ENCODE measurements at regions not wholly inside any gene's neighbourhood (a gene's known extent, or its start where the extent isn't known, plus 50 kb on each side); places are given as distances from the start of the nearest gene placed in this dataset.

GRCh38 chr7:86050918-86051317 lies 592.8 kb upstream of the GRM3 start:
- TF ChIP-seq SP1 (IDR thresholded peaks at IDR 0.05) (no peak), CTCF (IDR thresholded peaks at IDR 0.05; ENCODE audit: low read depth, low read length, missing input control) (no peak), RXRA (IDR thresholded peaks at IDR 0.05) (no peak), FOXA1 (IDR thresholded peaks at IDR 0.05) (no peak), TAF1 (conservative IDR thresholded peaks at IDR 0.05) (no peak), ZBTB33 (IDR thresholded peaks at IDR 0.05) (no peak)

Measured in liver (tissue), 3 donors.